Body of pancreas (tissue), 4 donors: ENCODE measurements at regions not wholly inside any gene's neighbourhood (a gene's known extent, or its start where the extent isn't known, plus 50 kb on each side); places are given as distances from the start of the nearest gene placed in this dataset.

Source experiments
- ATAC-seq: fragments of 150-250 bp; one replicate; pipeline ENCODE4 v1.9.1; 2016
- DNase-seq, 4 donors: peaks; one replicate each; pipeline ENCODE4 v3.0.0-alpha.2; 2019
- H3K27ac ChIP-seq, 4 donors: fragments of 200-600 bp; sonication (generic); 1 replicate in 3 of 4; 2 replicates in 1 of 4; pipeline versions ENCODE4 v1.5.1 to v1.6.1; 2016 to 2019; ENCODE audit warnings: mild to moderate bottlenecking in 1 of 4, mixed read lengths in 1 of 4, moderate library complexity in 1 of 4
- H3K27me3 ChIP-seq, 2 donors: fragments of 200-600 bp; sonication (generic); one replicate each; pipeline ENCODE4 v1.6.0; 2016; ENCODE audit warnings: mild to moderate bottlenecking in 1 of 2
- H3K36me3 ChIP-seq, 2 donors: fragments of 200-600 bp; sonication (generic); replicated peaks in 1 of 2; 2 replicates each; pipeline ENCODE4 v1.5.1; 2016; ENCODE audit warnings: low read depth in 2 of 2; ENCODE audit not compliant: insufficient read depth in 1 of 2
- H3K4me1 ChIP-seq: fragments of 200-600 bp; sonication (generic); one replicate; pipeline ENCODE4 v1.6.0; 2016
- H3K4me3 ChIP-seq, 2 donors: fragments of 200-600 bp; sonication (generic); 1 replicate in 1 of 2; 2 replicates in 1 of 2; pipeline ENCODE4 v1.5.1; 2016 to 2019
- H3K9me3 ChIP-seq, 3 donors: fragments of 200-600 bp; sonication (generic); 1 replicate in 2 of 3; 2 replicates in 1 of 3; pipeline ENCODE4 v1.5.1; 2016
- POLR2A ChIP-seq, 3 donors: fragments of 450-650 bp; IDR thresholded peaks; one replicate each; pipeline ENCODE4 v1.6.1; 2016; ENCODE audit warnings: antibody characterized with exemption in 3 of 3, mild to moderate bottlenecking in 2 of 3
- WGBS, 2 donors: methylation state at CpG; one replicate each; pipeline ENCODE4 v1.1.5; 2017; 5-methylcytosine and 5-hydroxymethylcytosine counted together
- intact Hi-C: fragments of 100-400 bp; cut with DNase I; formaldehyde crosslinking; loops from one replicate; pipeline ENCODE4 v1.15.1; 2023
- TF ChIP-seq, protein P1 (sequence below), 7 experiments: fragments of 450-650 bp in 4 of 7; fragments of 200-600 bp in 3 of 7; sonication (generic) in 3 of 7; IDR thresholded peaks; one replicate each; pipeline ENCODE4 v1.5.1; 2016 to 2019; ENCODE audit warnings: antibody characterized with exemption in 7 of 7

DNA sequence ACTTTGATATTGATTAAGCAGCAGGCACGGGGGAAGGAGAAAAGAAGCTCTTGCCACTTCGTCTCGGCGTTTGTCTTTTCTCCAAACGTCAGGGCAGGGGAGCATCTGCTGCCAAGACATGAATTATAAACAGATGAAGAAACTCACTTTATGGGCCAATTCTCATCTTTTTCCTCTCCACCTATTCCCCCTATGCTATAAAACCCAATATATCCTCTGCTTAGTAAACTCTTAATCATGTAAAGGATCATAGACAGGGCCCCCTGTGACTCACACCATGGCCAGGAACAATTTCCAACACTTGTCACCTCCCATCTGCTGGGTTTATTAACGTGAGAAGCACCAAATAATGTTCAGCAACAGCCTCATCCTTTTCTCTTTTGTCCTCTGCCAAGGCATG is 1092.1 kb upstream of the TMEM132C start:
- Histone ChIP-seq H3K9me3 (peaks cover 0 to 18% (median 0%) of the 10 kb centered on the region in 3 donors), H3K36me3 (no peaks in the 10 kb centered on the region), H3K4me3 (no peak overlapping the region), H3K27me3 (no peaks in the 10 kb centered on the region), H3K27ac (no peak overlapping the region), H3K4me1 (no peaks in the 10 kb centered on the region)
- no peak for DNase-seq
- 64 to 69% methylated on average over 6 of the region's 6 CpGs for WGBS, 2 donors
- intact Hi-C loops, result no loop called here
- no peak for ATAC-seq
- no peak for TF ChIP-seq POLR2A (IDR thresholded peaks at IDR 0.05)
- TF ChIP-seq, protein P1, sequence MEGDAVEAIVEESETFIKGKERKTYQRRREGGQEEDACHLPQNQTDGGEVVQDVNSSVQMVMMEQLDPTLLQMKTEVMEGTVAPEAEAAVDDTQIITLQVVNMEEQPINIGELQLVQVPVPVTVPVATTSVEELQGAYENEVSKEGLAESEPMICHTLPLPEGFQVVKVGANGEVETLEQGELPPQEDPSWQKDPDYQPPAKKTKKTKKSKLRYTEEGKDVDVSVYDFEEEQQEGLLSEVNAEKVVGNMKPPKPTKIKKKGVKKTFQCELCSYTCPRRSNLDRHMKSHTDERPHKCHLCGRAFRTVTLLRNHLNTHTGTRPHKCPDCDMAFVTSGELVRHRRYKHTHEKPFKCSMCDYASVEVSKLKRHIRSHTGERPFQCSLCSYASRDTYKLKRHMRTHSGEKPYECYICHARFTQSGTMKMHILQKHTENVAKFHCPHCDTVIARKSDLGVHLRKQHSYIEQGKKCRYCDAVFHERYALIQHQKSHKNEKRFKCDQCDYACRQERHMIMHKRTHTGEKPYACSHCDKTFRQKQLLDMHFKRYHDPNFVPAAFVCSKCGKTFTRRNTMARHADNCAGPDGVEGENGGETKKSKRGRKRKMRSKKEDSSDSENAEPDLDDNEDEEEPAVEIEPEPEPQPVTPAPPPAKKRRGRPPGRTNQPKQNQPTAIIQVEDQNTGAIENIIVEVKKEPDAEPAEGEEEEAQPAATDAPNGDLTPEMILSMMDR (IDR thresholded peaks at IDR 0.05), result no peak

GRCh38 chr12:127175361-127175760 is 1091.6 kb upstream of the TMEM132C start:
- Histone ChIP-seq H3K36me3 (no peaks in the 10 kb centered on the region), H3K27ac (no peak overlapping the region), H3K4me3 (no peak overlapping the region), H3K9me3 (peaks cover 0 to 18% (median 0%) of the 10 kb centered on the region in 3 donors), H3K4me1 (no peaks in the 10 kb centered on the region), H3K27me3 (no peaks in the 10 kb centered on the region)
- DNase-seq, result no peak
- intact Hi-C loops, result no loop called here
- no peak for ATAC-seq
- 79 to 86% methylated on average over 4 of the region's 4 CpGs for WGBS, 2 donors
- no peak for TF ChIP-seq POLR2A (IDR thresholded peaks at IDR 0.05)
- TF ChIP-seq, protein P1 (IDR thresholded peaks at IDR 0.05), result no peak

DNA sequence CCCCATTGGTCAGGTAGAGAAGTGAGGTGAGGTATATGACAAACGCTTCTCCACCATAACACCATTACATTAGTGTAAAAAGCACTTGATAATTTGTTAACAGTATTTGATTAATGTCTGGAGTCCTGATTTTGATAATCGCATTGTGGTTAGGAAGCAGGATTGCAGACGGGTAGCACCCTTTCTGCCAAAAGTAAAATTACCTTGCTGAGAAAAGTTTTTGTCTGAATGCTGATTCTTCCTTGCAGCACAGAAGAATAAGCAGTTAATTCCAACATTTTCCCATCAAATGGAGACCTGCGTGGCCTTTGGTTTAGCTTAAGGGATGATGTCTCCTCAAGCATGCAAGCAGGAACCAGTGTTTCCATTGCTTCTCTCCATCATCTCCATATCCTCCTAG is 1090.2 kb upstream of the TMEM132C start:
- Histone ChIP-seq H3K27me3 (no peaks in the 10 kb centered on the region), H3K9me3 (peaks cover 0 to 18% (median 0%) of the 10 kb centered on the region in 3 donors), H3K27ac (no peak overlapping the region), H3K36me3 (no peaks in the 10 kb centered on the region), H3K4me1 (no peaks in the 10 kb centered on the region), H3K4me3 (no peak overlapping the region)
- intact Hi-C loops, result no loop called here
- 84% methylated on average over 4 of the region's 4 CpGs for WGBS, 2 donors
- no peak for ATAC-seq
- no peak for TF ChIP-seq POLR2A (IDR thresholded peaks at IDR 0.05)
- TF ChIP-seq, protein P1 (IDR thresholded peaks at IDR 0.05), result no peak
- no peak for DNase-seq

DNA sequence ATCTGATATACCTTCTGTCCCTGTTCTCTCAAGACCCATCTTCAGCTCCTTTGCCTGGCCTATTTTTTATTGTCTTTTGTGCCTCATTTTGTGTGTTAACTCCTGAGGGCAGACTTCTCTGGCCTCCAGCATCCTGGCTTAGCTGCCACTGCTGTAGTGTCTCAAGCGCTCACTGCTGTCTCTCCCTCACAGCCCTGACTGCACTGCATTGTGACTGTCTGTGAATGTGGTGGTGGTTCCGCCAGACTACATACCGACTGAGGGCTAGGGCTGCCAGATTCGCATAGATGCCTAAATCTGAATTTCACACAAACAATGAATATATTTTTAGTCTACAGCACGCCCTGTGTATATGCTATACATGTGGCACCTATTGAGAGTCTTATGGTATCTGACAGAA is 1088.9 kb upstream of the TMEM132C start:
- 62 to 75% methylated on average over 5 of the region's 5 CpGs for WGBS, 2 donors
- no peaks in the 10 kb centered on the region for H3K27me3 ChIP-seq
- TF ChIP-seq POLR2A (IDR thresholded peaks at IDR 0.05), result no peak
- TF ChIP-seq, protein P1 (IDR thresholded peaks at IDR 0.05), result no peak

DNA sequence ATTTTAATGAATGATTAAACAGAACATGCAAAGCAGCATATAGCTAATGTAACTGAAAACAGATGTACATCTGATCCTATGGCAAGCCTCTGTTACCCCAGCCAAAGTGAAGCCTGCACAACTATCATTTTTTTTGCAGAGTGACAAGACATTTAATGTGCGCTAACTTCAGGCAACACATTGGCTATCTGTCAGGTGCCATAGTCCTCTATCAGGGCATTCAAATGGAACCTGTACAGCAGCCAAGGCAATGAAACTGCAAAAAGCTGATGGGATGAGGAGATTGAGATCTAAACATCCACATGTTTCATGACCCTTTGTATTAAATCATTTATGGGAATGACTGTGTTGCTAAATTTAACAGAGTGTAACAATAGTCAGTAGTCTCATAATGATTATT is 1088.5 kb upstream of the TMEM132C start:
- no peaks in the 10 kb centered on the region for H3K27me3 ChIP-seq
- H3K4me1 ChIP-seq, result no peaks in the 10 kb centered on the region
- ATAC-seq (no peak), DNase-seq (no peak)
- no peak for TF ChIP-seq POLR2A (IDR thresholded peaks at IDR 0.05)
- TF ChIP-seq, protein P1 (IDR thresholded peaks at IDR 0.05), result no peak
- no peak overlapping the region for H3K4me3 ChIP-seq
- 82 to 88% methylated on average over 1 of the region's 1 CpG for WGBS, 2 donors
- intact Hi-C loops, result no loop called here
- no peaks in the 10 kb centered on the region for H3K36me3 ChIP-seq
- no peak overlapping the region for H3K27ac ChIP-seq
- H3K9me3 ChIP-seq, result peaks cover 0 to 18% (median 0%) of the 10 kb centered on the region in 3 donors

More for the DNA sequence above, 1088.9 kb upstream of the TMEM132C start:
- H3K9me3 ChIP-seq, result peaks cover 0 to 18% (median 0%) of the 10 kb centered on the region in 3 donors
- H3K4me1 ChIP-seq, result no peaks in the 10 kb centered on the region
- DNase-seq (no peak), ATAC-seq (no peak)
- no peaks in the 10 kb centered on the region for H3K36me3 ChIP-seq
- H3K4me3 ChIP-seq, result no peak overlapping the region
- H3K27ac ChIP-seq, result no peak overlapping the region
- intact Hi-C loops, result no loop called here
